Endodermal cell (in vitro differentiated cells): ENCODE measurements at regions not wholly inside any gene's neighbourhood (a gene's known extent, or its start where the extent isn't known, plus 50 kb on each side); places are given as distances from the start of the nearest gene placed in this dataset.

ENCODE experiments used
- DNase-seq: peaks from one replicate; pipeline ENCODE4 v3.0.0-alpha.2; 2017
- H3K27ac ChIP-seq: 2 replicates; pipeline ENCODE4 v1.5.1; 2013; ENCODE audit warnings: mild to moderate bottlenecking, low read depth, low read length, moderate library complexity
- H3K27me3 ChIP-seq: 2 replicates; pipeline ENCODE4 v1.6.1; 2013; ENCODE audit warnings: mild to moderate bottlenecking, low read length, moderate library complexity; ENCODE audit not compliant: insufficient read depth, control insufficient read depth, poor library complexity, severe bottlenecking
- H3K36me3 ChIP-seq: 2 replicates; pipeline ENCODE4 v1.7.0; 2013; ENCODE audit warnings: mild to moderate bottlenecking, low read length, moderate library complexity; ENCODE audit not compliant: control insufficient read depth, insufficient read depth
- H3K4me1 ChIP-seq: one replicate; pipeline ENCODE4 v1.7.0; 2013; ENCODE audit warnings: low read length; ENCODE audit not compliant: control insufficient read depth, insufficient read depth
- H3K4me3 ChIP-seq: 2 replicates; pipeline ENCODE4 v1.5.1; 2013; ENCODE audit warnings: mild to moderate bottlenecking, low read length, moderate library complexity
- H3K9ac ChIP-seq: 2 replicates; pipeline ENCODE4 v1.6.1; 2013; ENCODE audit warnings: mild to moderate bottlenecking, low read length, moderate library complexity; ENCODE audit not compliant: poor library complexity, severe bottlenecking; ENCODE audit errors: extremely low read depth
- H3K9me3 ChIP-seq: 2 replicates; pipeline ENCODE4 v1.6.1; 2013; ENCODE audit warnings: mild to moderate bottlenecking, low read length, moderate library complexity; ENCODE audit not compliant: control insufficient read depth
- H3K27ac Mint-ChIP-seq: 2 replicates; pipeline ENCODE4 v1.8.0; 2020; ENCODE audit warnings: mixed read lengths
- H3K27me3 Mint-ChIP-seq: 2 replicates; pipeline ENCODE4 v1.8.0; 2021; ENCODE audit warnings: mild to moderate bottlenecking, mixed read lengths; ENCODE audit not compliant: insufficient read depth
- H3K36me3 Mint-ChIP-seq: 2 replicates; pipeline ENCODE4 v1.8.0; 2020; ENCODE audit warnings: low read depth, mixed read lengths
- H3K4me1 Mint-ChIP-seq: 2 replicates; pipeline ENCODE4 v1.8.0; 2020; ENCODE audit warnings: mixed read lengths
- H3K4me3 Mint-ChIP-seq: 2 replicates; pipeline ENCODE4 v1.8.0; 2020; ENCODE audit warnings: mild to moderate bottlenecking, moderate library complexity, mixed read lengths
- H3K9me3 Mint-ChIP-seq: 2 replicates; pipeline ENCODE4 v1.8.0; 2020; ENCODE audit warnings: mild to moderate bottlenecking, mixed read lengths
- CTCF ChIP-seq: fragments of 200-600 bp; sonication (generic); conservative IDR thresholded peaks from 2 replicates; pipeline ENCODE4 v1.5.0; 2021; ENCODE audit warnings: antibody characterized with exemption, mild to moderate bottlenecking
- WGBS, 2 experiments: methylation state at CpG; one replicate each; pipeline versions ENCODE4 v1.1.5 to v1.1.7; 2013; ENCODE audit warnings: missing lambda C conversion rate in 2 of 2, mixed read lengths in 1 of 2; ENCODE audit not compliant: insufficient coverage in 1 of 2, insufficient read length in 1 of 2; 5-methylcytosine and 5-hydroxymethylcytosine counted together

GRCh38 chr12:16095531-16096110, 181.9 kb downstream of the SLC15A5 start:
- WGBS, 2 experiments: 81 to 100% methylated on average over 2 to 4 of the region's 4 CpGs
- H3K4me3 ChIP-seq: no peak overlapping the region

GRCh38 chr12:16094437-16094836, 183.0 kb downstream of the SLC15A5 start:
- no peak overlapping the region for H3K27ac Mint-ChIP-seq
- Histone ChIP-seq H3K9me3 (peaks cover 17% of the 10 kb centered on the region), H3K4me3 (no peak overlapping the region), H3K9ac (no peak overlapping the region), H3K36me3 (no peaks in the 10 kb centered on the region), H3K27me3 (no peaks in the 10 kb centered on the region), H3K27ac (no peak overlapping the region), H3K4me1 (no peaks in the 10 kb centered on the region)
- TF ChIP-seq CTCF: no peak
- H3K4me1 Mint-ChIP-seq: peaks cover 11% of the 10 kb centered on the region
- H3K4me3 Mint-ChIP-seq: no peak overlapping the region
- no peaks in the 10 kb centered on the region for H3K36me3 Mint-ChIP-seq
- H3K9me3 Mint-ChIP-seq: peaks cover 30% of the 10 kb centered on the region
- WGBS, 2 experiments: 40 to 88% methylated on average over 1 to 2 of the region's 2 CpGs
- no peak for DNase-seq
- H3K27me3 Mint-ChIP-seq: no peaks in the 10 kb centered on the region

More at GRCh38 chr12:16095531-16096110, 181.9 kb downstream of the SLC15A5 start:
- Histone ChIP-seq H3K36me3 (no peaks in the 10 kb centered on the region), H3K9ac (no peak overlapping the region), H3K27ac (no peak overlapping the region), H3K9me3 (peaks cover 17% of the 10 kb centered on the region), H3K4me1 (no peaks in the 10 kb centered on the region), H3K27me3 (no peaks in the 10 kb centered on the region)
- no peaks in the 10 kb centered on the region for H3K36me3 Mint-ChIP-seq
- H3K27me3 Mint-ChIP-seq: no peaks in the 10 kb centered on the region
- TF ChIP-seq CTCF: no peak
- H3K4me3 Mint-ChIP-seq: no peak overlapping the region
- H3K4me1 Mint-ChIP-seq: peaks cover 11% of the 10 kb centered on the region
- no peak for DNase-seq
- H3K27ac Mint-ChIP-seq: no peak overlapping the region
- peaks cover 28% of the 10 kb centered on the region for H3K9me3 Mint-ChIP-seq

DNA sequence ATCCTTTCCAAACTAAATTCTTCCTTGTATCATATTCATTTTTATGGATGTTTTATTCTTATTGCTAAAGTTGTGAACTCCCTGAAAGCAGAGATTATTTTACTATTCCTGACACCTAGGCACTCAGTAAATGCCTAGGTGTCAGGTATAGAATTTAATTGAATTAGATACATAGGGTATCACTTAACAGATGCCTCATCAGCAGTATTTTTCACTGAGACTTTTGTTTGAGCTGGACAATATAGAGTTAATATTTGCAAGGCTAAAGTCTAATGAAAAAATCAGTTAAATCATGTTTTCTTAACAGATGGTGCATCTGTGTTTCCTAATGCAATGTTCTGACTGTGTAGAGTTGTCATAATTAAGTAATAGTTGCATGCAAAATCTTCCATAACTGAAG, 182.7 kb downstream of the DERA start:
- no peak overlapping the region for H3K4me3 ChIP-seq
- no peaks in the 10 kb centered on the region for H3K4me1 ChIP-seq
- no peak overlapping the region for H3K27ac ChIP-seq

More for the DNA sequence above, 182.7 kb downstream of the DERA start:
- Mint-ChIP-seq H3K27ac (no peak overlapping the region), H3K4me1 (peaks cover 11% of the 10 kb centered on the region), H3K27me3 (no peaks in the 10 kb centered on the region), H3K4me3 (no peak overlapping the region), H3K36me3 (no peaks in the 10 kb centered on the region), H3K9me3 (peaks cover 30% of the 10 kb centered on the region)
- DNase-seq: no peak
- Histone ChIP-seq H3K9me3 (peaks cover 17% of the 10 kb centered on the region), H3K9ac (no peak overlapping the region), H3K36me3 (no peaks in the 10 kb centered on the region), H3K27me3 (no peaks in the 10 kb centered on the region)
- TF ChIP-seq CTCF: no peak
